ENCODE measurements at regions not wholly inside any gene's neighbourhood (a gene's known extent, or its start where the extent isn't known, plus 50 kb on each side); places are given as distances from the start of the nearest gene placed in this dataset.
"Not testable (repeated sequence)": the region's sequence is repeated elsewhere in the genome, so short reads cannot be mapped to it uniquely, and the experiment has no call there.

- Histone ChIP-seq H3K36me3 (ENCODE audit: control insufficient read depth, insufficient read depth, low read length) (no peaks in the 10 kb centered on the region), H3K4me3 (ENCODE audit: low read depth, low read length) (no peak overlapping the region), H3K27me3 (ENCODE audit: control insufficient read depth, insufficient read depth, low read length) (no peaks in the 10 kb centered on the region)
- TF ChIP-seq, protein P1, sequence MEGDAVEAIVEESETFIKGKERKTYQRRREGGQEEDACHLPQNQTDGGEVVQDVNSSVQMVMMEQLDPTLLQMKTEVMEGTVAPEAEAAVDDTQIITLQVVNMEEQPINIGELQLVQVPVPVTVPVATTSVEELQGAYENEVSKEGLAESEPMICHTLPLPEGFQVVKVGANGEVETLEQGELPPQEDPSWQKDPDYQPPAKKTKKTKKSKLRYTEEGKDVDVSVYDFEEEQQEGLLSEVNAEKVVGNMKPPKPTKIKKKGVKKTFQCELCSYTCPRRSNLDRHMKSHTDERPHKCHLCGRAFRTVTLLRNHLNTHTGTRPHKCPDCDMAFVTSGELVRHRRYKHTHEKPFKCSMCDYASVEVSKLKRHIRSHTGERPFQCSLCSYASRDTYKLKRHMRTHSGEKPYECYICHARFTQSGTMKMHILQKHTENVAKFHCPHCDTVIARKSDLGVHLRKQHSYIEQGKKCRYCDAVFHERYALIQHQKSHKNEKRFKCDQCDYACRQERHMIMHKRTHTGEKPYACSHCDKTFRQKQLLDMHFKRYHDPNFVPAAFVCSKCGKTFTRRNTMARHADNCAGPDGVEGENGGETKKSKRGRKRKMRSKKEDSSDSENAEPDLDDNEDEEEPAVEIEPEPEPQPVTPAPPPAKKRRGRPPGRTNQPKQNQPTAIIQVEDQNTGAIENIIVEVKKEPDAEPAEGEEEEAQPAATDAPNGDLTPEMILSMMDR (IDR thresholded peaks at IDR 0.05; ENCODE audit: insufficient read depth, low read length, severe bottlenecking) = no peak
- FAIRE-seq = no peak
- DNase-seq (ENCODE audit: low read depth) = no peak
Observed at GRCh38 chr4:130026185-130026584, 930.2 kb downstream of the C4orf33 start.

GRCh38 chr4:130027973-130028372, 932.0 kb downstream of the C4orf33 start:
- no peak for FAIRE-seq
- H3K36me3 ChIP-seq (ENCODE audit: control insufficient read depth, insufficient read depth, low read length) = no peaks in the 10 kb centered on the region
- TF ChIP-seq, protein P1 (IDR thresholded peaks at IDR 0.05; ENCODE audit: insufficient read depth, low read length, severe bottlenecking) = no peak

GRCh38 chr4:130028552-130028951, 932.6 kb downstream of the C4orf33 start:
- no peak for DNase-seq (ENCODE audit: low read depth)
- H3K4me3 ChIP-seq (ENCODE audit: low read depth, low read length) = no peak overlapping the region
- no peak for FAIRE-seq
- TF ChIP-seq, protein P1 (IDR thresholded peaks at IDR 0.05; ENCODE audit: insufficient read depth, low read length, severe bottlenecking) = no peak
- H3K36me3 ChIP-seq (ENCODE audit: control insufficient read depth, insufficient read depth, low read length) = no peaks in the 10 kb centered on the region
- H3K27me3 ChIP-seq (ENCODE audit: control insufficient read depth, insufficient read depth, low read length) = no peaks in the 10 kb centered on the region

More at GRCh38 chr4:130027973-130028372, 932.0 kb downstream of the C4orf33 start:
- DNase-seq (ENCODE audit: low read depth) = no peak
- no peaks in the 10 kb centered on the region for H3K27me3 ChIP-seq (ENCODE audit: control insufficient read depth, insufficient read depth, low read length)
- no peak overlapping the region for H3K4me3 ChIP-seq (ENCODE audit: low read depth, low read length)

DNA sequence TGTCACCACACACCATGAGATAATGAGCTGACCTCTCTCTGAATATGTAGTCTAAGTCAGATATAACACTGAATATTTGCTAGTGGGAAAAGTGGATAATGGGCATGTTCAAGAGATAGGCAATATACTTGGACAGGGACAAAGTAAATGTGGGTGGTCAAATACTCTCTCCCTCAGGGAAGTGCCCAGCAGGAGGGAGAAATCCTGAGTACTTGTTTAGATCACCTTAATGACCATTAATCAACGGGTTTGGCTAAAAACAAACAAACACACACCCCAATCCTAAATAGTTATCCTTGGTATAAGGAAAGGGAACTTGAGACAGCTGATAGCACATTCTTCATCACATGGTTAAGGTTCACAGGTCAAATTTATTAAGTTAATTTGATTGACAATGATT, 933.5 kb downstream of the C4orf33 start:
- no peak for FAIRE-seq
- Histone ChIP-seq H3K4me3 (ENCODE audit: low read depth, low read length) (no peak overlapping the region), H3K27me3 (ENCODE audit: control insufficient read depth, insufficient read depth, low read length) (no peaks in the 10 kb centered on the region), H3K36me3 (ENCODE audit: control insufficient read depth, insufficient read depth, low read length) (no peaks in the 10 kb centered on the region)
- no peak for DNase-seq (ENCODE audit: low read depth)
- TF ChIP-seq, protein P1 (IDR thresholded peaks at IDR 0.05; ENCODE audit: insufficient read depth, low read length, severe bottlenecking) = no peak

- TF ChIP-seq, protein P1 (IDR thresholded peaks at IDR 0.05; ENCODE audit: insufficient read depth, low read length, severe bottlenecking) = no peak
- DNase-seq (ENCODE audit: low read depth) (no peak), FAIRE-seq (no peak)
- Histone ChIP-seq H3K36me3 (ENCODE audit: control insufficient read depth, insufficient read depth, low read length) (no peaks in the 10 kb centered on the region), H3K27me3 (ENCODE audit: control insufficient read depth, insufficient read depth, low read length) (no peaks in the 10 kb centered on the region), H3K4me3 (ENCODE audit: low read depth, low read length) (no peak overlapping the region)
Observed at GRCh38 chr4:130031858-130032257, 935.9 kb downstream of the C4orf33 start.

DNA sequence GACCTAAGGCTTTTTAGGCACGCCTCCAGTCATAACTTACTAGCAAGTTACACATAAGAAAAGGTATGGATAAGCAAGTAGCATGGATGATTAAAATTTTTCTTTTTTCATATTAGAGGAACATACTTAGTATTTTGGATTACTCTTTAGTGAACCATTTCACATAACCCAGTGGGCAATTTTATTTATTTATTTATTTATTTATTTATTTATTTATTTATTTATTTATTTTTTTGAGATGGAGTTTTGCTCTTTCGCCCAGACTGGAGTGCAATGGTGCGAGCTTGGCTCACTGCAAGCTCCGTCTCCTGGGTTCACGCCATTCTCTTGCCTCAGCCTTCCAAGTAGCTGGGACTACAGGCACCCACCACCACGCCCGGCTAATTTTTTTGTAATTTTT, 937.7 kb downstream of the C4orf33 start:
- FAIRE-seq; DNase-seq (ENCODE audit: low read depth); H3K36me3 ChIP-seq (ENCODE audit: control insufficient read depth, insufficient read depth, low read length); H3K27me3 ChIP-seq (ENCODE audit: control insufficient read depth, insufficient read depth, low read length); H3K4me3 ChIP-seq (ENCODE audit: low read depth, low read length): not testable (repeated sequence)
